ENCODE measurements at regions not wholly inside any gene's neighbourhood (a gene's known extent, or its start where the extent isn't known, plus 50 kb on each side); places are given as distances from the start of the nearest gene placed in this dataset.

DNA sequence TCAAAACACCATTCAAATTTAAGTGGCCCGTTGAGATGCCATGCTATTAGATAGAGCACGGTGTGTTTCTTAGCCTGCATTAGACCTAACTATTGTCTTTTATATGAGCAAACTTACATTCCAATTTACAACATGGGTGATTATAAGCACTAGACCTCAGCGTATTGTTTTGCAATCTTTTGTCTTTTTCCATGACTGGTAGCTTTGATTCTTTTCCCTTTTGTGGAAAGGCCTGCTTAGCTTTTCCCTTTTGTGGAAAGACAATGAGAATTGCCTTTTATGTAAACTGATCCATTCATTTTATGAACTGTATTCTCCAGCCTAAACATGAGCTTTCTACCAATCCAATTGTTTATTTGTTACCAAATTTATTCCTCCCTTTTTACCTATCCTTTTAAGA lies 823.1 kb downstream of the CCSER2 start:
- TF ChIP-seq, protein P1, sequence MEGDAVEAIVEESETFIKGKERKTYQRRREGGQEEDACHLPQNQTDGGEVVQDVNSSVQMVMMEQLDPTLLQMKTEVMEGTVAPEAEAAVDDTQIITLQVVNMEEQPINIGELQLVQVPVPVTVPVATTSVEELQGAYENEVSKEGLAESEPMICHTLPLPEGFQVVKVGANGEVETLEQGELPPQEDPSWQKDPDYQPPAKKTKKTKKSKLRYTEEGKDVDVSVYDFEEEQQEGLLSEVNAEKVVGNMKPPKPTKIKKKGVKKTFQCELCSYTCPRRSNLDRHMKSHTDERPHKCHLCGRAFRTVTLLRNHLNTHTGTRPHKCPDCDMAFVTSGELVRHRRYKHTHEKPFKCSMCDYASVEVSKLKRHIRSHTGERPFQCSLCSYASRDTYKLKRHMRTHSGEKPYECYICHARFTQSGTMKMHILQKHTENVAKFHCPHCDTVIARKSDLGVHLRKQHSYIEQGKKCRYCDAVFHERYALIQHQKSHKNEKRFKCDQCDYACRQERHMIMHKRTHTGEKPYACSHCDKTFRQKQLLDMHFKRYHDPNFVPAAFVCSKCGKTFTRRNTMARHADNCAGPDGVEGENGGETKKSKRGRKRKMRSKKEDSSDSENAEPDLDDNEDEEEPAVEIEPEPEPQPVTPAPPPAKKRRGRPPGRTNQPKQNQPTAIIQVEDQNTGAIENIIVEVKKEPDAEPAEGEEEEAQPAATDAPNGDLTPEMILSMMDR (IDR thresholded peaks at IDR 0.05; ENCODE audit: insufficient read depth, low read length, poor library complexity, severe bottlenecking), result no peak
- no peak for TF ChIP-seq EZH2phosphoT487 (conservative IDR thresholded peaks at IDR 0.05; ENCODE audit: low read length)
